Nephron progenitor cell (in vitro differentiated cells): ENCODE measurements at regions not wholly inside any gene's neighbourhood (a gene's known extent, or its start where the extent isn't known, plus 50 kb on each side); places are given as distances from the start of the nearest gene placed in this dataset.

Experiments used
- DNase-seq: peaks from one replicate; pipeline ENCODE4 v3.0.0; 2021
- H3K27ac Mint-ChIP-seq: 2 replicates; pipeline ENCODE4 v1.8.0; 2021; ENCODE audit warnings: mild to moderate bottlenecking, moderate library complexity, mixed read lengths
- H3K27me3 Mint-ChIP-seq: 2 replicates; pipeline ENCODE4 v1.8.0; 2021; ENCODE audit warnings: mild to moderate bottlenecking, low read depth, mixed read lengths; ENCODE audit not compliant: poor library complexity
- H3K36me3 Mint-ChIP-seq: 2 replicates; pipeline ENCODE4 v1.8.0; 2021; ENCODE audit warnings: low read depth, mixed read lengths
- H3K4me1 Mint-ChIP-seq: 2 replicates; pipeline ENCODE4 v1.8.0; 2021; ENCODE audit warnings: mixed read lengths
- H3K4me3 Mint-ChIP-seq: 2 replicates; pipeline ENCODE4 v1.8.0; 2021; ENCODE audit warnings: mild to moderate bottlenecking, moderate library complexity, mixed read lengths
- H3K9me3 Mint-ChIP-seq: 2 replicates; pipeline ENCODE4 v1.8.0; 2021; ENCODE audit warnings: mild to moderate bottlenecking, moderate library complexity, mixed read lengths
- CTCF ChIP-seq: fragments of 200-600 bp; sonication (generic); IDR thresholded peaks from 2 replicates; pipeline ENCODE4 v1.5.0; 2021; ENCODE audit warnings: antibody characterized with exemption

- H3K4me1 Mint-ChIP-seq = peaks cover 17% of the 10 kb centered on the region
- no peak overlapping the region for H3K27ac Mint-ChIP-seq
Measured at GRCh38 chr7:106571563-106571962, 89.4 kb downstream of the CCDC71L start.

GRCh38 chr7:106570948-106571418 lies 90.0 kb downstream of the CCDC71L start:
- Mint-ChIP-seq H3K4me1 (peaks cover 17% of the 10 kb centered on the region), H3K36me3 (no peaks in the 10 kb centered on the region), H3K9me3 (no peaks in the 10 kb centered on the region), H3K27ac (no peak overlapping the region), H3K27me3 (peaks cover 5% of the 10 kb centered on the region), H3K4me3 (no peak overlapping the region)
- TF ChIP-seq CTCF = no peak
- no peak for DNase-seq

More at GRCh38 chr7:106571563-106571962, 89.4 kb downstream of the CCDC71L start:
- no peak overlapping the region for H3K4me3 Mint-ChIP-seq
- no peak for DNase-seq
- TF ChIP-seq CTCF = no peak
- no peaks in the 10 kb centered on the region for H3K9me3 Mint-ChIP-seq
- no peaks in the 10 kb centered on the region for H3K36me3 Mint-ChIP-seq
- peaks cover 5% of the 10 kb centered on the region for H3K27me3 Mint-ChIP-seq

GRCh38 chr7:106570146-106570545 lies 90.8 kb downstream of the CCDC71L start:
- no peak overlapping the region for H3K27ac Mint-ChIP-seq
- TF ChIP-seq CTCF = no peak
- H3K4me3 Mint-ChIP-seq = no peak overlapping the region
- H3K36me3 Mint-ChIP-seq = no peaks in the 10 kb centered on the region
- H3K9me3 Mint-ChIP-seq = no peaks in the 10 kb centered on the region
- H3K4me1 Mint-ChIP-seq = peaks cover 17% of the 10 kb centered on the region
- DNase-seq = no peak
- H3K27me3 Mint-ChIP-seq = peaks cover 6% of the 10 kb centered on the region

- H3K4me1 Mint-ChIP-seq = peaks cover 17% of the 10 kb centered on the region
- no peak overlapping the region for H3K4me3 Mint-ChIP-seq
- H3K27ac Mint-ChIP-seq = no peak overlapping the region
- H3K27me3 Mint-ChIP-seq = peaks cover 9% of the 10 kb centered on the region
- H3K9me3 Mint-ChIP-seq = no peaks in the 10 kb centered on the region
- H3K36me3 Mint-ChIP-seq = no peaks in the 10 kb centered on the region
- no peak for TF ChIP-seq CTCF
- no peak for DNase-seq
Measured at GRCh38 chr7:106569500-106569929, 91.4 kb downstream of the CCDC71L start.

- H3K9me3 Mint-ChIP-seq = no peaks in the 10 kb centered on the region
- no peak for TF ChIP-seq CTCF
- peaks cover 9% of the 10 kb centered on the region for H3K27me3 Mint-ChIP-seq
- no peaks in the 10 kb centered on the region for H3K36me3 Mint-ChIP-seq
- no peak overlapping the region for H3K27ac Mint-ChIP-seq
- H3K4me1 Mint-ChIP-seq = peaks cover 17% of the 10 kb centered on the region
- DNase-seq = no peak
- no peak overlapping the region for H3K4me3 Mint-ChIP-seq
Measured at GRCh38 chr7:106568680-106569499, 92.1 kb downstream of the CCDC71L start.
